OCI-LY3 (cell line): ENCODE measurements at regions not wholly inside any gene's neighbourhood (a gene's known extent, or its start where the extent isn't known, plus 50 kb on each side); places are given as distances from the start of the nearest gene placed in this dataset.

Experiments used
- H2AFZ ChIP-seq: fragments of 200-600, 300-600 bp; shearing (Covaris generic); 2 replicates; pipeline ENCODE4 v1.6.0; 2014; ENCODE audit warnings: antibody characterized with exemption, low read depth, low read length
- H3K27ac ChIP-seq: fragments of 200-600, 300-600 bp; sonication (generic); 2 replicates; pipeline ENCODE4 v1.5.1; 2014; ENCODE audit warnings: mild to moderate bottlenecking, low read length, moderate library complexity, mixed read lengths
- H3K27me3 ChIP-seq: fragments of 200-600, 300-600 bp; sonication (generic); 2 replicates; pipeline ENCODE4 v1.6.1; 2014; ENCODE audit warnings: low read depth, low read length, mixed read lengths
- H3K36me3 ChIP-seq: fragments of 200-600, 300-600 bp; sonication (generic); replicated peaks from 2 replicates; pipeline ENCODE3; 2014; ENCODE audit warnings: low read depth, low read length, mixed read lengths
- H3K4me1 ChIP-seq: fragments of 300-600, 200-600 bp; sonication (generic); 2 replicates; pipeline ENCODE4 v1.6.1; 2014; ENCODE audit warnings: low read length, mixed read lengths
- H3K4me2 ChIP-seq: fragments of 200-600, 300-600 bp; sonication (generic); 2 replicates; pipeline ENCODE4 v1.6.1; 2014; ENCODE audit warnings: low read length, mixed read lengths
- H3K4me3 ChIP-seq: fragments of 300-600, 200-600 bp; sonication (generic); 2 replicates; pipeline ENCODE4 v1.5.1; 2014; ENCODE audit warnings: antibody characterized with exemption, mild to moderate bottlenecking, low read length, moderate library complexity
- H3K79me2 ChIP-seq: fragments of 300-600, 200-600 bp; shearing (Covaris generic); 2 replicates; pipeline ENCODE4 v1.6.1; 2014; ENCODE audit warnings: mild to moderate bottlenecking, low read length, mixed read lengths
- H3K9ac ChIP-seq: fragments of 300-600, 200-600 bp; shearing (Covaris generic); 2 replicates; pipeline ENCODE4 v1.6.0; 2014; ENCODE audit warnings: mild to moderate bottlenecking, low read length, moderate library complexity
- H3K9me3 ChIP-seq: fragments of 200-600, 300-600 bp; shearing (Covaris generic); 2 replicates; pipeline ENCODE4 v1.6.1; 2014; ENCODE audit warnings: low read length, mixed read lengths; ENCODE audit not compliant: insufficient read depth
- H4K20me1 ChIP-seq: fragments of 200-600, 300-600 bp; sonication (generic); 2 replicates; pipeline ENCODE4 v1.6.1; 2016; ENCODE audit warnings: low read length, mixed read lengths; ENCODE audit not compliant: insufficient read depth
- EZH2phosphoT487 ChIP-seq: fragments of 200-600 bp; shearing (Covaris generic); IDR thresholded peaks from 2 replicates; pipeline ENCODE4 v1.6.1; 2018; ENCODE audit warnings: antibody characterized with exemption, mixed run types, low read depth
- TF ChIP-seq, protein P1 (sequence below): fragments of 200-600, 300-600 bp; sonication (generic); IDR thresholded peaks from 2 replicates; pipeline ENCODE4 v1.5.1; 2014; ENCODE audit warnings: antibody characterized with exemption, low read length, low read depth

- Histone ChIP-seq H4K20me1 (no peaks in the 10 kb centered on the region), H3K4me1 (no peaks in the 10 kb centered on the region), H3K79me2 (no peaks in the 10 kb centered on the region), H3K27ac (no peak overlapping the region), H3K4me2 (no peak overlapping the region), H3K9ac (no peak overlapping the region), H2AFZ (no peak overlapping the region), H3K27me3 (no peaks in the 10 kb centered on the region), H3K36me3 (no peaks in the 10 kb centered on the region), H3K4me3 (no peak overlapping the region), H3K9me3 (no peaks in the 10 kb centered on the region)
- TF ChIP-seq, protein P1, sequence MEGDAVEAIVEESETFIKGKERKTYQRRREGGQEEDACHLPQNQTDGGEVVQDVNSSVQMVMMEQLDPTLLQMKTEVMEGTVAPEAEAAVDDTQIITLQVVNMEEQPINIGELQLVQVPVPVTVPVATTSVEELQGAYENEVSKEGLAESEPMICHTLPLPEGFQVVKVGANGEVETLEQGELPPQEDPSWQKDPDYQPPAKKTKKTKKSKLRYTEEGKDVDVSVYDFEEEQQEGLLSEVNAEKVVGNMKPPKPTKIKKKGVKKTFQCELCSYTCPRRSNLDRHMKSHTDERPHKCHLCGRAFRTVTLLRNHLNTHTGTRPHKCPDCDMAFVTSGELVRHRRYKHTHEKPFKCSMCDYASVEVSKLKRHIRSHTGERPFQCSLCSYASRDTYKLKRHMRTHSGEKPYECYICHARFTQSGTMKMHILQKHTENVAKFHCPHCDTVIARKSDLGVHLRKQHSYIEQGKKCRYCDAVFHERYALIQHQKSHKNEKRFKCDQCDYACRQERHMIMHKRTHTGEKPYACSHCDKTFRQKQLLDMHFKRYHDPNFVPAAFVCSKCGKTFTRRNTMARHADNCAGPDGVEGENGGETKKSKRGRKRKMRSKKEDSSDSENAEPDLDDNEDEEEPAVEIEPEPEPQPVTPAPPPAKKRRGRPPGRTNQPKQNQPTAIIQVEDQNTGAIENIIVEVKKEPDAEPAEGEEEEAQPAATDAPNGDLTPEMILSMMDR, result no peak
Measured at GRCh38 chr4:187184508-187184907, 460.9 kb upstream of the FAT1 start.

GRCh38 chr4:187188118-187188517, 464.5 kb upstream of the FAT1 start:
- no peak overlapping the region for H3K4me3 ChIP-seq
- H3K79me2 ChIP-seq, result no peaks in the 10 kb centered on the region
- H4K20me1 ChIP-seq, result no peaks in the 10 kb centered on the region
- no peak overlapping the region for H3K9ac ChIP-seq
- no peak overlapping the region for H3K27ac ChIP-seq
- H3K36me3 ChIP-seq, result no peaks in the 10 kb centered on the region
- H3K27me3 ChIP-seq, result no peaks in the 10 kb centered on the region
- H2AFZ ChIP-seq, result no peak overlapping the region
- H3K4me1 ChIP-seq, result no peaks in the 10 kb centered on the region
- H3K4me2 ChIP-seq, result no peak overlapping the region
- TF ChIP-seq EZH2phosphoT487, result no peak
- TF ChIP-seq, protein P1, result no peak
- no peaks in the 10 kb centered on the region for H3K9me3 ChIP-seq

DNA sequence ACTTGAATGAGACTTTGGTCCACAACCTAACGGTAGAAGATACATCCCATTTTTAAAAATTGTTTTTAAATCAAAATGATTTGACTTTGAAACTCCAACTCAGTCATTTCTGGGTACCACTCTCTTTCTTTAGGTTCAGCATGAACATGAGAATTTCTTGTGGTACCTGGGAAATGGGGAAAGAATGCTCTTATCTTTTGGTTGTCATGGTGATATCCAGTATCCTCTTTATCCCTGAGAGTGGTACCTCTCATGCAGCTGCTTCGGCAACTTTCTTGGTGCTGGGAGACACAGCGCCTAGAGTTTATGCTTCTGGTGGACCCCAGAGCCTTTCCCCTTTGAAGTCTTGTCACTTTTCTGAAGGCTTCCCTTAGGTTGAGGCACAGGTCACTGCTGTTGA, 465.1 kb upstream of the FAT1 start:
- Histone ChIP-seq H3K79me2 (no peaks in the 10 kb centered on the region), H3K27me3 (no peaks in the 10 kb centered on the region), H3K36me3 (no peaks in the 10 kb centered on the region), H3K4me1 (no peaks in the 10 kb centered on the region), H3K4me3 (no peak overlapping the region), H3K4me2 (no peak overlapping the region), H3K9ac (no peak overlapping the region), H4K20me1 (no peaks in the 10 kb centered on the region), H2AFZ (no peak overlapping the region), H3K27ac (no peak overlapping the region), H3K9me3 (no peaks in the 10 kb centered on the region)
- TF ChIP-seq, protein P1, result no peak
- no peak for TF ChIP-seq EZH2phosphoT487

- Histone ChIP-seq H3K27me3 (no peaks in the 10 kb centered on the region), H3K9ac (no peak overlapping the region), H3K79me2 (no peaks in the 10 kb centered on the region), H4K20me1 (no peaks in the 10 kb centered on the region), H3K4me3 (no peak overlapping the region), H3K36me3 (no peaks in the 10 kb centered on the region), H3K27ac (no peak overlapping the region), H3K9me3 (no peaks in the 10 kb centered on the region), H3K4me2 (no peak overlapping the region), H3K4me1 (no peaks in the 10 kb centered on the region), H2AFZ (no peak overlapping the region)
- TF ChIP-seq, protein P1, result no peak
- TF ChIP-seq EZH2phosphoT487, result no peak
Measured at GRCh38 chr4:187190390-187190789, 466.7 kb upstream of the FAT1 start.
